NCI-H2196 (cell line): ENCODE measurements at regions not wholly inside any gene's neighbourhood (a gene's known extent, or its start where the extent isn't known, plus 50 kb on each side); places are given as distances from the start of the nearest gene placed in this dataset.

Experiments
- DNase-seq: peaks from one replicate; lab custom pipeline; 2025; ENCODE audit not compliant: unreplicated experiment; lab: John Stamatoyannopoulos, UW

GRCh38 chr1:181255270-181255929 is 166.9 kb downstream of the IER5 start:
- DNase-seq, result no peak

- no peak for DNase-seq
Observed at GRCh38 chr1:181257117-181257516, 168.6 kb downstream of the IER5 start.

GRCh38 chr1:181259026-181259745 is 170.7 kb downstream of the IER5 start:
- DNase-seq, result no peak

GRCh38 chr1:181260271-181260670 is 171.8 kb downstream of the IER5 start:
- no peak for DNase-seq

- DNase-seq, result no peak
Observed at GRCh38 chr1:181260994-181261393, 172.5 kb downstream of the IER5 start.

GRCh38 chr1:181262069-181262468 is 173.6 kb downstream of the IER5 start:
- no peak for DNase-seq

GRCh38 chr1:181263444-181263843 is 174.9 kb downstream of the IER5 start:
- DNase-seq, result no peak

GRCh38 chr1:181264821-181265220 is 176.3 kb downstream of the IER5 start:
- no peak for DNase-seq

- DNase-seq, result no peak
Observed at GRCh38 chr1:181284978-181285377, 196.5 kb downstream of the IER5 start.

- DNase-seq, result no peak
Observed at GRCh38 chr1:181295217-181295616, 188.1 kb upstream of the CACNA1E start.

- no peak for DNase-seq
Observed at GRCh38 chr1:181296180-181296579, 187.1 kb upstream of the CACNA1E start.

- DNase-seq, result no peak
Observed at GRCh38 chr1:181308098-181308497, 175.2 kb upstream of the CACNA1E start.

- DNase-seq, result no peak
Observed at GRCh38 chr1:181310560-181310959, 172.8 kb upstream of the CACNA1E start.

GRCh38 chr1:181312946-181313345 is 170.4 kb upstream of the CACNA1E start:
- no peak for DNase-seq

- DNase-seq, result no peak
Observed at GRCh38 chr1:181313466-181313865, 169.9 kb upstream of the CACNA1E start.

GRCh38 chr1:181314010-181314409 is 169.3 kb upstream of the CACNA1E start:
- no peak for DNase-seq

GRCh38 chr1:181314959-181315358 is 168.4 kb upstream of the CACNA1E start:
- DNase-seq, result no peak

GRCh38 chr1:181317261-181317930 is 165.9 kb upstream of the CACNA1E start:
- DNase-seq, result no peak

- DNase-seq, result no peak
Observed at GRCh38 chr1:181318022-181318857, 165.1 kb upstream of the CACNA1E start.

- DNase-seq, result no peak
Observed at GRCh38 chr1:181318858-181319235, 164.5 kb upstream of the CACNA1E start.

- no peak for DNase-seq
Observed at GRCh38 chr1:181319907-181320306, 163.4 kb upstream of the CACNA1E start.
